HEK293T (cell line): ENCODE measurements at regions not wholly inside any gene's neighbourhood (a gene's known extent, or its start where the extent isn't known, plus 50 kb on each side); places are given as distances from the start of the nearest gene placed in this dataset.

ENCODE experiments used
- CTCF ChIA-PET: fragments of 350-600 bp; formaldehyde crosslinking; extraction: SDS; loops from one replicate; lab custom pipeline; 2021; ENCODE audit warnings: antibody characterized with exemption, inconsistent platforms; lab: Yijun Ruan, JAX
- POLR2A ChIA-PET: fragments of 350-600 bp; formaldehyde crosslinking; extraction: SDS; loops from one replicate; lab custom pipeline; 2020; ENCODE audit warnings: antibody characterized with exemption, inconsistent platforms; lab: Yijun Ruan, JAX
- DNase-seq: peaks from one replicate; pipeline ENCODE4 v3.0.0; 2012; ENCODE audit warnings: mixed read lengths; ENCODE audit errors: extremely low spot score
- ARNT ChIP-seq: fragments of 450-650 bp; IDR thresholded peaks from 2 replicates; pipeline ENCODE4 v1.6.1; 2017; ENCODE audit warnings: mild to moderate bottlenecking
- BHLHE40 ChIP-seq: fragments of 450-650 bp; IDR thresholded peaks from 2 replicates; pipeline ENCODE4 v1.6.1; 2016; ENCODE audit warnings: mild to moderate bottlenecking, moderate library complexity, borderline replicate concordance
- CTBP1 ChIP-seq: fragments of 450-650 bp; IDR thresholded peaks from 2 replicates; pipeline ENCODE4 v1.6.1; 2016; ENCODE audit warnings: borderline replicate concordance
- ELF4 ChIP-seq: fragments of 450-650 bp; IDR thresholded peaks from 2 replicates; pipeline ENCODE4 v1.6.1; 2017; ENCODE audit warnings: antibody characterized with exemption
- FOXA1 ChIP-seq: fragments of 450-650 bp; IDR thresholded peaks from 2 replicates; pipeline ENCODE4 v1.6.1; 2016; ENCODE audit warnings: mild to moderate bottlenecking
- FOXK2 ChIP-seq: fragments of 450-650 bp; IDR thresholded peaks from 2 replicates; pipeline ENCODE4 v1.6.1; 2016; ENCODE audit warnings: mild to moderate bottlenecking
- FOXM1 ChIP-seq: fragments of 450-650 bp; IDR thresholded peaks from 2 replicates; pipeline ENCODE4 v1.6.1; 2017; ENCODE audit warnings: mild to moderate bottlenecking, borderline replicate concordance
- HDGF ChIP-seq: fragments of 450-650 bp; IDR thresholded peaks from 2 replicates; pipeline ENCODE4 v1.6.1; 2017; ENCODE audit warnings: antibody characterized with exemption, borderline replicate concordance
- L3MBTL2 ChIP-seq: fragments of 450-650 bp; conservative IDR thresholded peaks from 2 replicates; pipeline ENCODE4 v1.6.1; 2016; ENCODE audit warnings: mild to moderate bottlenecking
- LEF1 ChIP-seq: fragments of 450-650 bp; IDR thresholded peaks from 2 replicates; pipeline ENCODE4 v1.6.1; 2017; ENCODE audit warnings: mild to moderate bottlenecking, borderline replicate concordance
- NFRKB ChIP-seq: fragments of 450-650 bp; IDR thresholded peaks from 2 replicates; pipeline ENCODE4 v1.6.1; 2016; ENCODE audit warnings: mild to moderate bottlenecking, moderate library complexity
- SP1 ChIP-seq: fragments of 450-650 bp; IDR thresholded peaks from 2 replicates; pipeline ENCODE4 v1.6.1; 2017
- SUZ12 ChIP-seq: fragments of 450-650 bp; IDR thresholded peaks from 2 replicates; pipeline ENCODE4 v1.6.1; 2016; ENCODE audit warnings: mild to moderate bottlenecking
- TARDBP ChIP-seq: fragments of 450-650 bp; IDR thresholded peaks from 2 replicates; pipeline ENCODE4 v1.6.1; 2016
- ZNF384 ChIP-seq: fragments of 450-650 bp; IDR thresholded peaks from 2 replicates; pipeline ENCODE4 v1.6.1; 2016
- TF ChIP-seq, protein P1 (sequence below): fragments of 450-650 bp; IDR thresholded peaks from 2 replicates; pipeline ENCODE4 v1.6.1; 2016

DNA sequence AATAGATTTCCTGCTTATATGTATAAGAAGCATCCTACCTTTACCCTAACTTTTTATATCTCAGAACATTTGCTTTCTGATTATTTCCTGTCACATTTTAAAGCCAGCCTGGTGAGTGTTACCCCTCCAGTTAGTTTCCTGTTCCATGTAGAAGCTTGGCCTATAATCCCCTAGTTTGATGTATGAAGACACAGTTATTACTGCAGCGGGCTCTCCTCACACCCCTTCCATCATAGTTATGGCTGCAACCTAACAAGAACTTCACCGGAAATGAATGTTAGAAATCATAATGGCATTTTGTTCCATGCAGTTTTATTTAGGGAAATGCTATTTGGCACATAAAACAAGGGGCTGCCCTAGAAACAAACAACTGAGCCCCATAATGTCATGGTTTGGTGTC is 400.2 kb upstream of the SETBP1 start:
- TF ChIP-seq CTBP1 (no peak), ELF4 (no peak), ZNF384 (no peak), FOXA1 (no peak), LEF1 (no peak), BHLHE40 (no peak), SUZ12 (no peak), HDGF (no peak), NFRKB (no peak), SP1 (no peak), L3MBTL2 (no peak), TARDBP (no peak), ARNT (no peak), FOXK2 (no peak), FOXM1 (no peak)
- TF ChIP-seq, protein P1, sequence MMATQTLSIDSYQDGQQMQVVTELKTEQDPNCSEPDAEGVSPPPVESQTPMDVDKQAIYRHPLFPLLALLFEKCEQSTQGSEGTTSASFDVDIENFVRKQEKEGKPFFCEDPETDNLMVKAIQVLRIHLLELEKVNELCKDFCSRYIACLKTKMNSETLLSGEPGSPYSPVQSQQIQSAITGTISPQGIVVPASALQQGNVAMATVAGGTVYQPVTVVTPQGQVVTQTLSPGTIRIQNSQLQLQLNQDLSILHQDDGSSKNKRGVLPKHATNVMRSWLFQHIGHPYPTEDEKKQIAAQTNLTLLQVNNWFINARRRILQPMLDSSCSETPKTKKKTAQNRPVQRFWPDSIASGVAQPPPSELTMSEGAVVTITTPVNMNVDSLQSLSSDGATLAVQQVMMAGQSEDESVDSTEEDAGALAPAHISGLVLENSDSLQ, result no peak
- DNase-seq, result no peak
- ChIA-PET POLR2A (no interaction called here), CTCF (no interaction called here)

- CTCF ChIA-PET, result no interaction called here
- no peak for TF ChIP-seq L3MBTL2
- TF ChIP-seq ZNF384, result no peak
- TF ChIP-seq SP1, result no peak
- TF ChIP-seq ARNT, result no peak
- no peak for TF ChIP-seq FOXM1
- no peak for TF ChIP-seq NFRKB
- no peak for DNase-seq
- POLR2A ChIA-PET, result no interaction called here
Observed at GRCh38 chr18:44286049-44286448, 394.6 kb upstream of the SETBP1 start.

GRCh38 chr18:44290366-44290977 is 390.2 kb upstream of the SETBP1 start:
- TF ChIP-seq ELF4, result no peak
- TF ChIP-seq FOXK2, result no peak
- TF ChIP-seq NFRKB, result no peak
- no peak for TF ChIP-seq FOXM1
- TF ChIP-seq, protein P1, result no peak
- no peak for TF ChIP-seq SUZ12
- no peak for TF ChIP-seq FOXA1
- TF ChIP-seq HDGF, result no peak
- TF ChIP-seq ZNF384, result no peak
- no peak for TF ChIP-seq TARDBP
- no peak for TF ChIP-seq LEF1
- POLR2A ChIA-PET, result no interaction called here
- DNase-seq, result no peak
- CTCF ChIA-PET, result no interaction called here

DNA sequence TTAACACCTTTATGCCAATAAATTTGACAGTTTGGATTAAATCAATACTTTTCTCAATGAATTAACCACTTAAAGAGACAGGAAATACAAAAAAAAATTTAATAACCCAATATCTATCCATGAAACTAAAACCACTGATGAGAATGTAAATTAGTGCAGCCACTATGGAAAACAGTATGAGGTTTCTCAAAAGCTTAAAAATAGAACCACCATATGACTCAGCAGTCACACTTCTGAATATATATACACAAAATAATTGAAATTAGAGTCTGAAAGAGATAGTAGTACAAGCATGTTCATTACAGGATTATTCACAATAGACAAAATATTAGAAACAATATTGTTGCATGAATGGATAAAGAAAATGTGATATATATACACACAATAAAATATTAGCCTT is 382.1 kb upstream of the SETBP1 start:
- no peak for TF ChIP-seq ELF4
- TF ChIP-seq HDGF, result no peak
- no peak for TF ChIP-seq L3MBTL2
- no peak for TF ChIP-seq FOXA1
- no peak for TF ChIP-seq ARNT
- TF ChIP-seq FOXK2, result no peak
- no peak for TF ChIP-seq LEF1
- POLR2A ChIA-PET, result no interaction called here
- DNase-seq, result no peak
- CTCF ChIA-PET, result no interaction called here

- ChIA-PET CTCF (no interaction called here), POLR2A (no interaction called here)
- no peak for TF ChIP-seq L3MBTL2
- no peak for TF ChIP-seq NFRKB
- no peak for TF ChIP-seq TARDBP
- TF ChIP-seq FOXA1, result no peak
- no peak for TF ChIP-seq SUZ12
- no peak for TF ChIP-seq ELF4
- TF ChIP-seq FOXK2, result no peak
- no peak for TF ChIP-seq LEF1
- TF ChIP-seq FOXM1, result no peak
- TF ChIP-seq, protein P1, result no peak
- TF ChIP-seq HDGF, result no peak
- no peak for TF ChIP-seq BHLHE40
- TF ChIP-seq SP1, result no peak
- no peak for TF ChIP-seq CTBP1
- no peak for TF ChIP-seq ARNT
- no peak for DNase-seq
Observed at GRCh38 chr18:44309185-44309584, 371.5 kb upstream of the SETBP1 start.

DNA sequence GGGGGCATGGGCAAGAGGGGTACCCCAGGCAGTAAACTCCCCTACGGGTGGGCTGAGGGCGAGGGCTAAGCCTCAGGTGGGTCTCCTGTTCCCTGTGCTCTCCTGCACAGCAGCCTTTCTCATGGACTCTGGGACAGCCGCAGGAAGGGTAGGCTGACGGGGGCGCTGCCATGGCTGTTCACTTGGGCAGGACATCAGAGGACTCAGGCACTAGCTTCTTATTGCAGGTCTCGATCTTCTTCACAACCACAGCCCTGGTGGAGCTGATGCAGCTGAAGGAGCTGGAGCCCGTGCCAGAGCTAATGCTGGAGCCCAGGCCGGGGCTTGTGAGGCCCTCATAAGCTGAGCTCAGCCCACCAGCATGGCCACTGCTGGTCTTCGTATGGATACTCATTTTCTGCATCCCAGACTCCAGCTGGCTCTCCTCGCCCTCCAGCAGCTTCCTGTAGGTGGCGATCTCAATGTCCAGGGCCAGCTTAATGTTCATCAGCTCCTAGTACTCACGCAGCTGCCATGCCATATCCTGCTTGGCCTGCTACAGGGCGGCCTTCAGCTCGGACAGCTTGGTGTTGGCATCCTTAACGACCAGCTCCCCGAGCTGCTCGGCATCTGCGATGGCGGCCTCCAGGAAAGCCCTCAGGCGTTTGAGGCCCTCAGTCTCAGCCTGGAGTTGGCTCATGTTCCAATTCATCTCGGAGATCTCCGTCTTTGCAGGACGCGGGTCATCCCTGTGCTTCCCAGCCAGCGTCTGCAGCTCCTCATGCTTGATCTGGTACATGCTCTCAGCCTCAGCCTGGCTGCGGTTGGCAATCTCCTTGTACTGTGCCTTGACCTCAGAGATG is 359.8 kb upstream of the SETBP1 start:
- ChIA-PET POLR2A (no interaction called here), CTCF (interaction anchor here (0.6 kb wide), 1 partner anchor 1694 kb away, joined by 3 read pairs; no protein-coding TSS in a partner anchor)
- DNase-seq, result no peak
- TF ChIP-seq TARDBP (no peak), BHLHE40 (no peak), HDGF (no peak), SUZ12 (no peak), ELF4 (no peak), ARNT (no peak), FOXM1 (no peak), LEF1 (no peak), ZNF384 (no peak), SP1 (no peak), L3MBTL2 (no peak), CTBP1 (no peak), FOXK2 (no peak), NFRKB (no peak), FOXA1 (no peak)
- TF ChIP-seq, protein P1, result no peak
